Right lobe of liver (tissue), 4 donors: ENCODE measurements at regions not wholly inside any gene's neighbourhood (a gene's known extent, or its start where the extent isn't known, plus 50 kb on each side); places are given as distances from the start of the nearest gene placed in this dataset.

Source experiments
- CTCF ChIP-seq, 4 donors: fragments of 200-600 bp in 3 of 4; fragments of 450-650 bp in 1 of 4; IDR thresholded peaks; one replicate each; pipeline versions ENCODE4 v1.5.1 to v1.8.0; 2016 to 2022; ENCODE audit warnings: antibody characterized with exemption in 4 of 4, mild to moderate bottlenecking in 2 of 4
- POLR2A ChIP-seq: fragments of 450-650 bp; IDR thresholded peaks from one replicate; pipeline ENCODE4 v1.6.1; 2017; ENCODE audit warnings: antibody characterized with exemption, mild to moderate bottlenecking
- donor health status: DM: no; HTN: no; CAD: no.
- donor health status: DM: no; HTN: no; CAD: no.
- donor health status: DM: no; HTN: yes; CAD: no.

GRCh38 chr5:58268268-58268667, 191.6 kb downstream of the PLK2 start:
- TF ChIP-seq CTCF (IDR thresholded peaks at IDR 0.05), result no peak
- TF ChIP-seq POLR2A, result no peak
